SK-N-SH treated with all-trans-retinoic acid at 6 μM for 48 hours (cell line): ENCODE measurements at regions not wholly inside any gene's neighbourhood (a gene's known extent, or its start where the extent isn't known, plus 50 kb on each side); places are given as distances from the start of the nearest gene placed in this dataset.

Experiments used
- CSDC2 ChIP-seq: fragments of 250-450 bp; sonication (Bioruptor Pico); IDR thresholded peaks from 2 replicates; pipeline ENCODE4 v1.5.0; 2020; ENCODE audit warnings: mild to moderate bottlenecking, moderate library complexity
- ESRRG ChIP-seq: fragments of 250-450 bp; sonication (Bioruptor Pico); IDR thresholded peaks from 2 replicates; pipeline ENCODE4 v1.6.1; 2021; ENCODE audit warnings: mild to moderate bottlenecking
- ISL1 ChIP-seq: fragments of 250-450 bp; sonication (Bioruptor Pico); IDR thresholded peaks from 2 replicates; pipeline ENCODE4 v2.1.2; 2022; ENCODE audit warnings: mild to moderate bottlenecking, moderate library complexity
- PATZ1 ChIP-seq: fragments of 250-450 bp; sonication (Bioruptor Pico); IDR thresholded peaks from 2 replicates; pipeline ENCODE4 v1.8.0; 2020; ENCODE audit warnings: mild to moderate bottlenecking, moderate library complexity, borderline replicate concordance
- RARB ChIP-seq: fragments of 250-450 bp; sonication (Bioruptor Pico); IDR thresholded peaks from 2 replicates; pipeline ENCODE4 v1.8.0; 2021; ENCODE audit warnings: mild to moderate bottlenecking, moderate library complexity
- TCF4 ChIP-seq: fragments of 250-450 bp; sonication (Bioruptor Pico); IDR thresholded peaks from 2 replicates; pipeline ENCODE4 v1.8.0; 2021; ENCODE audit warnings: mild to moderate bottlenecking, moderate library complexity, borderline replicate concordance
- TOX ChIP-seq: fragments of 250-450 bp; sonication (Bioruptor Pico); IDR thresholded peaks from 2 replicates; pipeline ENCODE4 v1.8.0; 2021; ENCODE audit warnings: mild to moderate bottlenecking, moderate library complexity, borderline replicate concordance
- ZC3H10 ChIP-seq: fragments of 250-450 bp; sonication (Bioruptor Pico); IDR thresholded peaks from 2 replicates; pipeline ENCODE4 v1.5.1; 2021; ENCODE audit warnings: mild to moderate bottlenecking, moderate library complexity
- ZFP30 ChIP-seq: fragments of 450-650 bp; formaldehyde crosslinking; IDR thresholded peaks from 2 replicates; pipeline ENCODE4 v1.5.0; 2022; ENCODE audit warnings: mild to moderate bottlenecking, moderate library complexity
- TF ChIP-seq, protein P1 (sequence below): fragments of 250-450 bp; sonication (Bioruptor Pico); IDR thresholded peaks from 2 replicates; pipeline ENCODE4 v1.5.1; 2021; ENCODE audit warnings: mild to moderate bottlenecking, moderate library complexity
- TF ChIP-seq, protein P2 (sequence below): fragments of 250-450 bp; sonication (Bioruptor Pico); IDR thresholded peaks from 2 replicates; pipeline ENCODE4 v1.5.1; 2020; ENCODE audit warnings: low read depth, mild to moderate bottlenecking, moderate library complexity
- TF ChIP-seq, protein P3 (sequence below): fragments of 250-450 bp; sonication (Bioruptor Pico); IDR thresholded peaks from 2 replicates; pipeline ENCODE4 v1.8.0; 2021; ENCODE audit warnings: low read depth, mild to moderate bottlenecking, moderate library complexity, borderline replicate concordance

DNA sequence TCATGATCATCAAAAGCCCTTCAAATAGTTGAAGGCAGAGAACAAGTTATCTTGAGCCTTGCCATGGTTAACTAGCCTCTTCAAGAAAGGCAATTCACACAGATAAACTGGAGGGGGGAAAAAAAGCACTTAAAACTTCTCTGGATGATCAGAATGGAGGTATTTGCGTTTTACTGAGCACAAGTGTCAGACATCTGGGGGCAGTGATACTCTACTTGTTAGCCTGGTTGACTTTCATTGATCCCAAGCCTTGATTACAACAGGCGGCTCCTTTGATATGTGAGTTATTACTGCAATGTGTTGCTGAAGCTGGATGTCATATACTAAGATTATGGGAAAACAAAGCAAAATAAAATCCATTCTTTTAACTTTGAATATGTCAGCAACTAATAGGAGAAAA is 155.0 kb upstream of the HS3ST3A1 start:
- no peak for TF ChIP-seq ISL1 (CRISPR knock-in tag)
- TF ChIP-seq, protein P1, sequence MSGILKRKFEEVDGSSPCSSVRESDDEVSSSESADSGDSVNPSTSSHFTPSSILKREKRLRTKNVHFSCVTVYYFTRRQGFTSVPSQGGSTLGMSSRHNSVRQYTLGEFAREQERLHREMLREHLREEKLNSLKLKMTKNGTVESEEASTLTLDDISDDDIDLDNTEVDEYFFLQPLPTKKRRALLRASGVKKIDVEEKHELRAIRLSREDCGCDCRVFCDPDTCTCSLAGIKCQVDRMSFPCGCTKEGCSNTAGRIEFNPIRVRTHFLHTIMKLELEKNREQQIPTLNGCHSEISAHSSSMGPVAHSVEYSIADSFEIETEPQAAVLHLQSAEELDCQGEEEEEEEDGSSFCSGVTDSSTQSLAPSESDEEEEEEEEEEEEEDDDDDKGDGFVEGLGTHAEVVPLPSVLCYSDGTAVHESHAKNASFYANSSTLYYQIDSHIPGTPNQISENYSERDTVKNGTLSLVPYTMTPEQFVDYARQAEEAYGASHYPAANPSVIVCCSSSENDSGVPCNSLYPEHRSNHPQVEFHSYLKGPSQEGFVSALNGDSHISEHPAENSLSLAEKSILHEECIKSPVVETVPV (CRISPR knock-in tag): no peak
- no peak for TF ChIP-seq ZC3H10 (CRISPR knock-in tag)
- TF ChIP-seq, protein P2, sequence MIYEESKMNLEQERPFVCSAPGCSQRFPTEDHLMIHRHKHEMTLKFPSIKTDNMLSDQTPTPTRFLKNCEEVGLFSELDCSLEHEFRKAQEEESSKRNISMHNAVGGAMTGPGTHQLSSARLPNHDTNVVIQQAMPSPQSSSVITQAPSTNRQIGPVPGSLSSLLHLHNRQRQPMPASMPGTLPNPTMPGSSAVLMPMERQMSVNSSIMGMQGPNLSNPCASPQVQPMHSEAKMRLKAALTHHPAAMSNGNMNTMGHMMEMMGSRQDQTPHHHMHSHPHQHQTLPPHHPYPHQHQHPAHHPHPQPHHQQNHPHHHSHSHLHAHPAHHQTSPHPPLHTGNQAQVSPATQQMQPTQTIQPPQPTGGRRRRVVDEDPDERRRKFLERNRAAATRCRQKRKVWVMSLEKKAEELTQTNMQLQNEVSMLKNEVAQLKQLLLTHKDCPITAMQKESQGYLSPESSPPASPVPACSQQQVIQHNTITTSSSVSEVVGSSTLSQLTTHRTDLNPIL (CRISPR knock-in tag): no peak
- TF ChIP-seq, protein P3, sequence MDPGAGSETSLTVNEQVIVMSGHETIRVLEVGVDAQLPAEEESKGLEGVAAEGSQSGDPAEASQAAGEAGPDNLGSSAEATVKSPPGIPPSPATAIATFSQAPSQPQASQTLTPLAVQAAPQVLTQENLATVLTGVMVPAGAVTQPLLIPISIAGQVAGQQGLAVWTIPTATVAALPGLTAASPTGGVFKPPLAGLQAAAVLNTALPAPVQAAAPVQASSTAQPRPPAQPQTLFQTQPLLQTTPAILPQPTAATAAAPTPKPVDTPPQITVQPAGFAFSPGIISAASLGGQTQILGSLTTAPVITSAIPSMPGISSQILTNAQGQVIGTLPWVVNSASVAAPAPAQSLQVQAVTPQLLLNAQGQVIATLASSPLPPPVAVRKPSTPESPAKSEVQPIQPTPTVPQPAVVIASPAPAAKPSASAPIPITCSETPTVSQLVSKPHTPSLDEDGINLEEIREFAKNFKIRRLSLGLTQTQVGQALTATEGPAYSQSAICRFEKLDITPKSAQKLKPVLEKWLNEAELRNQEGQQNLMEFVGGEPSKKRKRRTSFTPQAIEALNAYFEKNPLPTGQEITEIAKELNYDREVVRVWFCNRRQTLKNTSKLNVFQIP (CRISPR knock-in tag): no peak
- TF ChIP-seq TCF4 (CRISPR knock-in tag): no peak
- TF ChIP-seq ZFP30 (CRISPR knock-in tag): no peak
- no peak for TF ChIP-seq TOX
- TF ChIP-seq CSDC2 (CRISPR knock-in tag): no peak
- no peak for TF ChIP-seq PATZ1
- no peak for TF ChIP-seq ESRRG (CRISPR knock-in tag)
- TF ChIP-seq RARB (CRISPR knock-in tag): no peak
